Right hindlimb (tissue), 1 donor: ENCODE measurements at regions not wholly inside any gene's neighbourhood (a gene's known extent, or its start where the extent isn't known, plus 50 kb on each side); places are given as distances from the start of the nearest gene placed in this dataset.
"Not testable (repeated sequence)": the region's sequence is repeated elsewhere in the genome, so short reads cannot be mapped to it uniquely, and the experiment has no call there.

Experiments used
- DNase-seq: peaks from one replicate; pipeline ENCODE4 v3.0.0-alpha.2; 2018

- DNase-seq: no peak
Measured at GRCh38 chr20:40309731-40310130, 379.3 kb downstream of the MAFB start.

GRCh38 chr20:40307997-40308396 lies 381.0 kb downstream of the MAFB start:
- no peak for DNase-seq

- DNase-seq: no peak
Measured at GRCh38 chr20:40307268-40307667, 381.8 kb downstream of the MAFB start.

GRCh38 chr20:40305303-40305702 lies 383.7 kb downstream of the MAFB start:
- no peak for DNase-seq

- DNase-seq: no peak
Measured at GRCh38 chr20:40304119-40304613, 384.9 kb downstream of the MAFB start.

- no peak for DNase-seq
Measured at GRCh38 chr20:40294747-40295146, 394.3 kb downstream of the MAFB start.

- DNase-seq: no peak
Measured at GRCh38 chr20:40294175-40294574, 394.9 kb downstream of the MAFB start.

- no peak for DNase-seq
Measured at GRCh38 chr20:40293740-40294139, 395.3 kb downstream of the MAFB start.

GRCh38 chr20:40291493-40292135 lies 397.4 kb downstream of the MAFB start:
- DNase-seq: no peak

GRCh38 chr20:40287683-40288082 lies 401.4 kb downstream of the MAFB start:
- no peak for DNase-seq

GRCh38 chr20:40286975-40287531 lies 402.0 kb downstream of the MAFB start:
- peak; percentile 65 for DNase-seq

- no peak for DNase-seq
Measured at GRCh38 chr20:40284611-40285010, 404.4 kb downstream of the MAFB start.

GRCh38 chr20:40283689-40284088 lies 405.3 kb downstream of the MAFB start:
- no peak for DNase-seq

GRCh38 chr20:40282941-40283340 lies 406.1 kb downstream of the MAFB start:
- no peak for DNase-seq

GRCh38 chr20:40282541-40282940 lies 406.5 kb downstream of the MAFB start:
- DNase-seq: no peak

- no peak for DNase-seq
Measured at GRCh38 chr20:40280616-40281015, 408.4 kb downstream of the MAFB start.

GRCh38 chr20:40279390-40279789 lies 409.6 kb downstream of the MAFB start:
- no peak for DNase-seq

GRCh38 chr20:40278673-40279072 lies 410.4 kb downstream of the MAFB start:
- no peak for DNase-seq

- no peak for DNase-seq
Measured at GRCh38 chr20:40276301-40276700, 412.7 kb downstream of the MAFB start.

GRCh38 chr20:40275738-40276137 lies 413.3 kb downstream of the MAFB start:
- no peak for DNase-seq

GRCh38 chr20:40274912-40275533 lies 414.0 kb downstream of the MAFB start:
- peak; percentile 32 for DNase-seq

GRCh38 chr20:40269274-40269673 lies 419.8 kb downstream of the MAFB start:
- not testable (repeated sequence) for DNase-seq

- no peak for DNase-seq
Measured at GRCh38 chr20:40268321-40269075, 420.5 kb downstream of the MAFB start.
